ENCODE measurements at regions not wholly inside any gene's neighbourhood (a gene's known extent, or its start where the extent isn't known, plus 50 kb on each side); places are given as distances from the start of the nearest gene placed in this dataset.

- no peak overlapping the region for H3K27ac ChIP-seq
- TF ChIP-seq, protein P1, sequence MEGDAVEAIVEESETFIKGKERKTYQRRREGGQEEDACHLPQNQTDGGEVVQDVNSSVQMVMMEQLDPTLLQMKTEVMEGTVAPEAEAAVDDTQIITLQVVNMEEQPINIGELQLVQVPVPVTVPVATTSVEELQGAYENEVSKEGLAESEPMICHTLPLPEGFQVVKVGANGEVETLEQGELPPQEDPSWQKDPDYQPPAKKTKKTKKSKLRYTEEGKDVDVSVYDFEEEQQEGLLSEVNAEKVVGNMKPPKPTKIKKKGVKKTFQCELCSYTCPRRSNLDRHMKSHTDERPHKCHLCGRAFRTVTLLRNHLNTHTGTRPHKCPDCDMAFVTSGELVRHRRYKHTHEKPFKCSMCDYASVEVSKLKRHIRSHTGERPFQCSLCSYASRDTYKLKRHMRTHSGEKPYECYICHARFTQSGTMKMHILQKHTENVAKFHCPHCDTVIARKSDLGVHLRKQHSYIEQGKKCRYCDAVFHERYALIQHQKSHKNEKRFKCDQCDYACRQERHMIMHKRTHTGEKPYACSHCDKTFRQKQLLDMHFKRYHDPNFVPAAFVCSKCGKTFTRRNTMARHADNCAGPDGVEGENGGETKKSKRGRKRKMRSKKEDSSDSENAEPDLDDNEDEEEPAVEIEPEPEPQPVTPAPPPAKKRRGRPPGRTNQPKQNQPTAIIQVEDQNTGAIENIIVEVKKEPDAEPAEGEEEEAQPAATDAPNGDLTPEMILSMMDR (IDR thresholded peaks at IDR 0.05), result no peak
- TF ChIP-seq ZFX (IDR thresholded peaks at IDR 0.05; ENCODE audit: borderline replicate concordance), result no peak
Measured at GRCh38 chr21:38643404-38644023, 145.2 kb upstream of the ERG start.

DNA sequence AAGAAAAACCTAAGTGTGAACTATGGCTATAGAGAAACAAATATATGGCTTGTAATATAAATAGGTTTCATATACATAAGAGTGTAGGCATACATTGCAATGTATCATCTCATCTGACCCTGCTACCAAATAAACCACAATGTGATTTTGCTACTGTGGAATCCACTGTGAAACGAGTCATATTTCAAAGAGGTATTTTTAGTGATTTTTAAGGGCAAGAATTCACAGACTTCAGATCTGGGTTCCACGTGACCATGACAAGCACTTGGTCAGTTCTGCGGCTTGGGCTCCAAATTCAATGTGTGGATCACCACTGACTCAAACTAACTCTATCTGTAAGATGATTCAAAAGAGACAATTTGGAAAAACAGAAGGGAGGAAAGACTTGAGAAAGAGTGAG lies 147.0 kb upstream of the ERG start:
- TF ChIP-seq, protein P1 (IDR thresholded peaks at IDR 0.05), result no peak
- no peak for TF ChIP-seq ZFX (IDR thresholded peaks at IDR 0.05; ENCODE audit: borderline replicate concordance)
- H3K27ac ChIP-seq, result no peak overlapping the region

GRCh38 chr21:38646213-38646837 lies 148.0 kb upstream of the ERG start:
- TF ChIP-seq ZFX (IDR thresholded peaks at IDR 0.05; ENCODE audit: borderline replicate concordance), result no peak
- TF ChIP-seq, protein P1 (IDR thresholded peaks at IDR 0.05), result no peak
- no peak overlapping the region for H3K27ac ChIP-seq

GRCh38 chr21:38649120-38649519 lies 150.8 kb upstream of the ERG start:
- TF ChIP-seq ZFX (IDR thresholded peaks at IDR 0.05; ENCODE audit: borderline replicate concordance), result no peak
- H3K27ac ChIP-seq, result no peak overlapping the region

GRCh38 chr21:38651570-38651969 lies 153.3 kb upstream of the ERG start:
- H3K27ac ChIP-seq, result no peak overlapping the region
- TF ChIP-seq, protein P1 (IDR thresholded peaks at IDR 0.05), result no peak
- no peak for TF ChIP-seq ZFX (IDR thresholded peaks at IDR 0.05; ENCODE audit: borderline replicate concordance)

- TF ChIP-seq, protein P1 (IDR thresholded peaks at IDR 0.05), result no peak
- no peak for TF ChIP-seq ZFX (IDR thresholded peaks at IDR 0.05; ENCODE audit: borderline replicate concordance)
- no peak overlapping the region for H3K27ac ChIP-seq
Measured at GRCh38 chr21:38652396-38652795, 153.3 kb upstream of the ETS2 start.

GRCh38 chr21:38654580-38654979 lies 151.1 kb upstream of the ETS2 start:
- TF ChIP-seq, protein P1 (IDR thresholded peaks at IDR 0.05), result no peak
- no peak for TF ChIP-seq ZFX (IDR thresholded peaks at IDR 0.05; ENCODE audit: borderline replicate concordance)
- H3K27ac ChIP-seq, result no peak overlapping the region
